KBM-7 (cell line): ENCODE measurements at regions not wholly inside any gene's neighbourhood (a gene's known extent, or its start where the extent isn't known, plus 50 kb on each side); places are given as distances from the start of the nearest gene placed in this dataset.

Experiments used
- DNase-seq: peaks from one replicate; pipeline ENCODE4 v3.0.0-alpha.2; 2015
- in situ Hi-C: fragments of 300-500 bp; cut with MboI; formaldehyde crosslinking; loops from 2 replicates; pipeline ENCODE4 v1.14.3; 2020; ENCODE audit warnings: low sequenced_read_pairs, low pct_unique_long_range_greater_than_20kb, mixed read lengths

DNA sequence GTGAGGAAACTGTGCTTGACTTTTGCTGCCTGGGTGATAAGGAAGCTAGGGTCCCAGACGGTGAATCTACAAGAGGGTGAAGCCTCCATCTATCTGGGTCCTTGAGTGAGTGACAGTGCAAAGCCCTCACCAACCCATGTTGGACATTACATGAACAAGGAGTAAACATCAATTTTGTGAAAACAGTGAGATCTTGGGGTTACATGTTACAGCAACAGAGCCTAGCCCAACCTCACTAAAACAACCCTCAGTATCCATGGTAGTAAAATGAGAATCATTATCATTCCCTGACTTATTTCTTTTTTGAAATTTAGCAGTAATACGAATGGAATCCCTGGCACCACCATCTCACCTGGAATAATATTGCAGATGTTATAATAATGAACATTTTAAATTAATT lies 103.4 kb downstream of the TSN start:
- in situ Hi-C loops = no loop called here
- DNase-seq = no peak

- in situ Hi-C loops = no loop called here
- no peak for DNase-seq
Observed at GRCh38 chr2:121860033-121860757, 104.7 kb downstream of the TSN start.

DNA sequence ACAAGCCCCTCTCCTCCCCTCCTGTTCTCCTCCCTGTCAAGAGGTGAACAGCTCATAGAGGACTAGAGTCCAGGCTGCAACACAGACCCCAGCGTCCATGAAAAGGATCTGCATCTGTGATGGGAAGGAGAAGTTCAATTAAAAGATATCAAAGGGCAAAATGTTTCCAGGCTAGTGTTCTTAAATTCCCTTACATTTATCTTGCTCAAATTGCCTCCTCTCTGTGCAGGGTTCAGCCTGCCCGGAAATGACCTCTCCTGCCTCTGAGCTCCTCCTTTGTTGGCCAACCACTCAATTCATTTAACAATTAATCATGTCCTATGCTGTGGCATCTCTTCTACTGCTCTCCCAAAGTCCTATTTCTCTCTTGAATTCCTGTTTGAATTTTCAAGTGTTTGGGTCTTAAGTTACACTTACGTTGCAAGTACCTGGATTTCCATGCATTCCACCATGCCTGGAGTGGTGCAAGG lies 105.3 kb downstream of the TSN start:
- in situ Hi-C loops = no loop called here
- DNase-seq = no peak

- DNase-seq = no peak
- in situ Hi-C loops = no loop called here
Observed at GRCh38 chr2:121862286-121862685, 106.8 kb downstream of the TSN start.

DNA sequence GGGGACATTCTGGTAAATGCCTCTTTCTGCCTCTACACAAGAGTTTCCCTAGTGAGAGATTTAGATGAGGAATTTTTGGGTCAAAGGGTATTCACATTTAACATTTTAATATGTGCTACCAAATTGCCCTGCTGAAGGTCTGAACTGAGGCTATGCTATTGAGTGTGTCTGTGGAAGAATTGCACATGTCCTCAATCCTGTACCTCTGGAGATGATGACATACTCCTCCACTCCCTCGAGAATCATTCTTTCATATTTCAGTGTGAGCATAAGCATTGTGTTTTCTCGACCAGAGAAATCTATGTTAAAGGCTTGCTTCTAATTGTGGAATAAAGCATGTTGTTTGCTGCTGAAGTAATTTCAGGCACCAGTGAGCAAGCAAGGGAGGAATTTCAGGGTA lies 110.5 kb downstream of the TSN start:
- DNase-seq = no peak

GRCh38 chr2:121866789-121867188 lies 111.3 kb downstream of the TSN start:
- in situ Hi-C loops = no loop called here
- no peak for DNase-seq

More for the DNA sequence above, 110.5 kb downstream of the TSN start:
- in situ Hi-C loops = no loop called here

GRCh38 chr2:121868652-121869051 lies 113.2 kb downstream of the TSN start:
- DNase-seq = no peak
- in situ Hi-C loops = no loop called here

- no peak for DNase-seq
- in situ Hi-C loops = no loop called here
Observed at GRCh38 chr2:121869363-121869762, 113.9 kb downstream of the TSN start.

DNA sequence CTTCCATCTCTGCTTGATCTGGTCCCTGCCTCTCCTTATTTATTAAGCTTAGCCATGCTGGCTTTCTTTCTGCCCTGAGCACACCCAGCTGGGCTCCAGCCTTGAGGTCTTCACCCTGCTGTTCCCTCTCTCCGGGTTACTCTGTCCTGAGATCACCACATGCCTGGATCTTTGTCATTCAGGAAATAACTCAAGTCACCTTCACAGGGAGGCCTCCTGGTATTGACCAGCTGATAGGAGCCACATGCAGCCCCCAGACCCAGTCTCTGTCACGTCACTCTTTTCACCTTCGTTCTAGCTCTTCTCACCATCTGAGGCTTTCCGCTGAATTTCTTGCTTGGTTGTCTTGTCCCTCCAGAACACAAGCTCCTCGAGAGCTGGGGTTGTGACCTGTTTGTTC lies 114.4 kb downstream of the TSN start:
- DNase-seq = no peak
- in situ Hi-C loops = no loop called here

DNA sequence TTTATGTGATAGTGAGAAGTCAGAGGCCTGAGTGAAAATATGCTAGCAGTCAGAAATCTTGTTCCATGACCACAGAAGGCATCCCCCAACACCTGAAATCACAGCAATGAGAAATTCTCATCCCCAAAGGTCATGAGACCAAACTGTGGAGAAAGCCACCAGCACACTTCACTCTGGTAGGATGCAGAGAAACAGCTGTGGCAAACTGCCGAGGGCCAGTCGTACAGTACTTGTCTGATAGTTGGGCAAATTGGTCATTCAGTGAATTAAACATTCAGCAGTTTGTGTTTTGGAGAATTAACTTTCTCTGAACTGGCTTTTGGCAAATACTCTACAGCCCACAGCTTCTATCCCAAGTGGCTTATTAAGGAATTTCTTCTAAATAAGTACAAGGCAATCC lies 117.2 kb downstream of the TSN start:
- in situ Hi-C loops = no loop called here

GRCh38 chr2:121873864-121874263 lies 118.4 kb downstream of the TSN start:
- DNase-seq = no peak
- in situ Hi-C loops = no loop called here

More for the DNA sequence above, 117.2 kb downstream of the TSN start:
- no peak for DNase-seq

GRCh38 chr2:121875585-121876185 lies 120.2 kb downstream of the TSN start:
- in situ Hi-C loops = no loop called here

DNA sequence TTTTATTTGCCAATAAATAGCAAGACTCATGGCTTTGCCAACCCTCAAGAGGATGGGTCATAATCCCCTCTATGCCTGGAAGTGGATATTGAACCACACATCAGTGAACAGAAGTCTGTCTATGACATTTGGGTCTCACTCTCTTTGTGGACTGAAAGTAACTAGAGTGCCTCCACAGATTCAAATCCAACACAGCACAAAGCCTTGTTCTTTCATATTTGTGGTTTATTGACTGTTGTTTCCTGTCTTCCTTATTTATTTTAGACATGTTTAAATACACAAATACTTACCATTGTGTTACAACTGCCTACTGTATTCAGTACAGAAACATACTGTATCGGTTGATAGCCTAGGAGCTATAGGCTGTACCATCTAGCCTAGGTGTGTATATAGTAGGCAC lies 121.9 kb downstream of the TSN start:
- in situ Hi-C loops = no loop called here
- no peak for DNase-seq

More at GRCh38 chr2:121875585-121876185, 120.2 kb downstream of the TSN start:
- no peak for DNase-seq

DNA sequence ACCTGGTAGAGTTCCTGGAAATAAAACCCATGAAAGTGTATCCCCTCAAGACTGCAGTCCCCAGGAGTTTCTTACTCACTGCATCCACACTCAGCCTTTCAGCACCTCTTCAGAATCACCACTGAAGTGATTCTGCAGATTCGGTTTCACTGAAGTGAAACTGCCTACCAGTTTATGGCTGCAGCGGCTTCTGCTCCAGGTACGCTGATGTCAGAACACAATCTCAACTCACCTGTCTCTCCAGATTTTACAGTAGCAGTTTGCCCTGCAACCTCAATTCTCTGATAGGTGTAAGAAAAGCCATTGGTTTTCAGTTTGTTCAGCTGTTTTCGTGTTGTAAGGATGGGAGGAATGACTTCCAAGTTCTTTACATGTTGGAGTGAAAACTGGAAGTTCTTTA lies 124.8 kb downstream of the TSN start:
- DNase-seq = no peak
- in situ Hi-C loops = no loop called here

DNA sequence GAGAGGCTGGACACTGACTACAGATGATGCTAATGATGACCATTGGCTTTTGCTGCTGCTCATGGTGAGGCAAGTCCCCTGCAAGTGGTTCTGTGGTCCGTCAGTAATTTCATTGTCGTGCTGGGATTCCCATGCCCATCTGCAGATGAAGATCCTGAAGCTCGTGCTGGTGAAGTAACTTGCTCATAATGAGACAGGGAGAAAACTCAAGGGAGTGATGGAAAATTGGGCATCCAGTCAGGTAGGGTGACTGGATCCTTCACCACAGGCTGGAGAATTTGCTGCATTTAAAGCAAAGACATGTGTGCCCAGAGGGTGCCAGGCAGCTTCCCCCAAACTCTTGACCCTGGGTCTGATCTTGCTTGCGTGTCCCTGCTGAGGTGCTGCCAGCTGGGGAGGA lies 125.6 kb downstream of the TSN start:
- DNase-seq = no peak
- in situ Hi-C loops = no loop called here

- DNase-seq = no peak
Observed at GRCh38 chr2:121881950-121882349, 126.5 kb downstream of the TSN start.

DNA sequence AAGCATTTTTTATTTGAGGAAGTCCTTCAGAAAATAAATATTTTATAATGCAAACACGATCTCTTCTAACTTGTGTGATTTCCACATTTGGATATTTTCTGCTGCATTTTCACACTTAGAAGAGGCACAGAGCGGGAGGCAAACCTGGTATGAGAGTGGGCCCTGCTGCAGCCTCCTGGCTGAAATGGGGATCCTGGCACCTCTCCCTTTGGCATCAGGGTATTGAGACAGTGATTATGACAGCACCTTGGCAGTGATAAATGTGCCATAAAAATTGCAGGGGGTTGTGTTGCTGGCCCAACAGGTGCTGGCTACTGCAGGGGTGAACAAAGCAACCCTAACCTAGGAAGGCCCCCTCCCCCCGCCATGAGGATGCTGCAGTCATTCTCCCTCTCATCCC lies 128.6 kb downstream of the TSN start:
- in situ Hi-C loops = no loop called here
- no peak for DNase-seq

More at GRCh38 chr2:121881950-121882349, 126.5 kb downstream of the TSN start:
- in situ Hi-C loops = no loop called here

- DNase-seq = no peak
- in situ Hi-C loops = no loop called here
Observed at GRCh38 chr2:121884511-121884921, 129.1 kb downstream of the TSN start.

DNA sequence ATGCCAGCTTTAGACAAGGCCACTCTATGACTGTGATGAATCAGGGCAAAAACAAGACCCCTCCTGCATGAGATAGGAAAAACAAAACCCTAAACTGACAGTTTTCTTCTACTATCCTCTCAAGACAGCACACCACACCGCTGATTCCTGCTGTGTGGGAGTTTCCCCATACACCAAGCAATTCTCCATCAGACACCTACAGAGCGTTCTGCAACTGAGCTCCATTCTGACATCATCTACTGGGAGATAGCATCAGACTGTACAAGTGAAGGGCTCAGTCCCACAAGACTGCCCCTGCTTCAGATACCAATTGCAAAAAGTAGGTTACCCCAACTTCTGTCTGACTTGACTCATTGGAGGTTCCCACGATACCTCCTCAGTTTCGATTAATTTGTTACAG lies 130.6 kb downstream of the TSN start:
- DNase-seq = peak; percentile 27
- in situ Hi-C loops = no loop called here

DNA sequence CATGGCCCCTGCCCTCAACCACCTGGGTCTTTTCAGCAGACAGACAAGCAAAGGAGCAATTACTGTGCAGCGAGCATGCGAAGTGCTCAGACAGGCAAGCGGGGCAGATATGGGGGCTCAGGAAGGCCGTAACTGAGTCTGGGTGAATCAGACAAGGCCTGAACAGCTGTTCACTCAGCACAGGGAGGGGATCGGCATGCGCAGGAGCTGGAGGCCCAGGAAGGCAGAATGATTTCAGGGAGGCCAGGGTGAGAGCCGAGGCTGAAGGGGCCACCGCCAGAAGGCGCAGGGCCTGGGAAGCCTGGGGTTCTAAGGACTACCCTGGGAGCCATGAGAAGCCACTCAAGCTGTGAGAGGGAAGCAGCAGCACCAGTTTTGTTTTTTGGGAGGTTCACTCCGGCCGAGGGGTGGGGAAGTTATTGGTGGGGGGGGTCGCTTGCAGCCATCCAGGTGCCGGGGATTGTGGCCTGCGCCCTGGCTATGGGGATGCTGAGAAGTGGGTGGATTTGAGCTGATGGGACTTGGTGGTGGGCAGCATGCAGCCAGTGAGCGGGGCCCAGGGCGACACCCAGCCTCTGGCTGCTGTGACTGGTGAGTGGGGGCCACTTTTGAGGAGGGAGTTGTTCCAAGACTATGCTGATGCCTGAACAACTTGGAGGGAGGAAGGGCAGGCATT lies 132.2 kb downstream of the TSN start:
- in situ Hi-C loops = no loop called here
- DNase-seq = no peak
